Caco-2 (cell line): ENCODE measurements at regions not wholly inside any gene's neighbourhood (a gene's known extent, or its start where the extent isn't known, plus 50 kb on each side); places are given as distances from the start of the nearest gene placed in this dataset.

Experiments
- BruUV-seq: library from RNA; stranded (reverse); fragments of 400-500 nt; replicated peaks from 2 replicates; lab custom pipeline; 2021; lab: Mats Ljungman, UMichigan
- CTCF ChIA-PET: fragments of 300-600 bp; sonication (Branson Sonifier 250); formaldehyde crosslinking; loops from one replicate; lab custom pipeline; 2022; ENCODE audit warnings: antibody characterized with exemption; lab: Charles Lee
- POLR2A ChIA-PET: fragments of 300-600 bp; sonication (Branson Sonifier 250); formaldehyde crosslinking; loops from one replicate; lab custom pipeline; 2022; ENCODE audit warnings: antibody characterized with exemption; lab: Charles Lee
- DNase-seq, 2 experiments: peaks; one replicate each; pipeline versions ENCODE4 v3.0.0 to v3.0.0-alpha.2; 2020 to 2022
- H3K27me3 ChIP-seq: replicated peaks from 2 replicates; pipeline ENCODE4 v1.6.0; 2011; ENCODE audit warnings: low read length; ENCODE audit not compliant: control insufficient read depth, insufficient read depth
- H3K36me3 ChIP-seq: 2 replicates; pipeline ENCODE4 v1.5.1; 2011; ENCODE audit warnings: low read length; ENCODE audit not compliant: control insufficient read depth, insufficient read depth
- H3K4me1 ChIP-seq: fragments of 250-450 bp; sonication (Bioruptor Pico); 2 replicates; pipeline ENCODE4 v1.5.1; 2020; ENCODE audit warnings: mild to moderate bottlenecking
- H3K4me3 ChIP-seq: 2 replicates; pipeline ENCODE4 v1.5.1; 2011; ENCODE audit warnings: low read depth, mild to moderate bottlenecking, control low read depth, low read length
- H3K9me3 ChIP-seq: fragments of 250-450 bp; sonication (Bioruptor Pico); 2 replicates; pipeline ENCODE4 v1.5.1; 2020; ENCODE audit warnings: mild to moderate bottlenecking, moderate library complexity
- H3K27ac Mint-ChIP-seq: one replicate; pipeline ENCODE4 v1.8.0; 2022; ENCODE audit warnings: mixed read lengths; ENCODE audit not compliant: unreplicated experiment
- H3K27me3 Mint-ChIP-seq: one replicate; pipeline ENCODE4 v1.8.0; 2022; ENCODE audit warnings: mixed read lengths; ENCODE audit not compliant: insufficient read depth, unreplicated experiment
- H3K36me3 Mint-ChIP-seq: one replicate; pipeline ENCODE4 v1.8.0; 2022; ENCODE audit warnings: mild to moderate bottlenecking, mixed read lengths; ENCODE audit not compliant: insufficient read depth, unreplicated experiment
- H3K4me1 Mint-ChIP-seq: one replicate; pipeline ENCODE4 v1.8.0; 2022; ENCODE audit warnings: low read depth, mixed read lengths; ENCODE audit not compliant: unreplicated experiment
- H3K4me3 Mint-ChIP-seq: one replicate; pipeline ENCODE4 v1.8.0; 2022; ENCODE audit warnings: mild to moderate bottlenecking, moderate library complexity, mixed read lengths; ENCODE audit not compliant: unreplicated experiment
- H3K9me3 Mint-ChIP-seq: one replicate; pipeline ENCODE4 v1.8.0; 2022; ENCODE audit warnings: mixed read lengths; ENCODE audit not compliant: unreplicated experiment
- intact Hi-C: fragments of 100-400 bp; cut with micrococcal nuclease; formaldehyde crosslinking; loops from one replicate; pipeline ENCODE4 v1.10.0; 2022; ENCODE audit not compliant: unreplicated experiment
- TF ChIP-seq, protein P1 (sequence below), 2 experiments: fragments of 200-600 bp in 1 of 2; IDR thresholded peaks; 1 replicate in 1 of 2; 2 replicates in 1 of 2; pipeline versions ENCODE4 v1.5.1 to v1.8.0; 2011 to 2022; ENCODE audit warnings: antibody characterized with exemption in 1 of 2, control low read depth in 1 of 2, inconsistent platforms in 1 of 2, low read depth in 1 of 2, low read length in 1 of 2, mild to moderate bottlenecking in 1 of 2, moderate library complexity in 1 of 2; ENCODE audit not compliant: insufficient read depth in 1 of 2, severe bottlenecking in 1 of 2, unreplicated experiment in 1 of 2

GRCh38 chr2:120526997-120527945 is 181.3 kb downstream of the INHBB start:
- BruUV-seq, result no TSS peak
- CTCF ChIA-PET, result no interaction called here

DNA sequence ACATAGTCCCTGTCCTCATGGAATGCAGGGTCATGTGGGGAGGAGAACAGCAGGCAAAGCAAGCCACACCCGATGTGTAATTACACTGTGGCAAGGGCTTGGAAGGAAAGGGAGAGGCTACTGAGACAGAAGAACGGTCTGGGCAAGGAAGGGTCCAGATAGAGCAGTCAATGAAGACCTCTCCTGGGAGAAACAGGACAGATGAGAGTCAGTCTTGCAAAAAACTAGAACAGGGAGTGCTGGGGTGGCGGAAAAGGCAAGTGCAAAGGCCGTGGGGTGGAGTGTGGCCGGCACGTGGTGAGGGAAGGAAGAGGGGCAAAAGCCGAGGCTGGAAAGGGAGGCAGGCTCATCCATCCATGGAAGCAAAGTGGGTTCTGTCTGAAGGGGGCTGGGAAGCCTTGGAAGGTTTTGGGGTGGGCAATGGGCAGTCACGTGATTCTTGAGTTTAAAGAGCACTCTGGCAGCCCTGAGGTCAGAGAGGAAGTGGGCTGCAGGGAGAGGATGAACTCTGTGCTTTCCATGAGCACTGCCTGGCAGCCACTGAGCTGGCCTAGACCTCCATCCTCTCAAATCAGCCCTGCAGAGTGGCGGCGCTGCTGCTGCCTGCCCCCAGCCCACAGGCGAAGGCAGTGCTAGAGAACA is 182.2 kb downstream of the INHBB start:
- ChIA-PET POLR2A (no interaction called here), CTCF (no interaction called here)
- H3K27me3 Mint-ChIP-seq, result no peaks in the 10 kb centered on the region

More at GRCh38 chr2:120526997-120527945, 181.3 kb downstream of the INHBB start:
- POLR2A ChIA-PET, result no interaction called here
- DNase-seq, result no peak
- TF ChIP-seq, protein P1, sequence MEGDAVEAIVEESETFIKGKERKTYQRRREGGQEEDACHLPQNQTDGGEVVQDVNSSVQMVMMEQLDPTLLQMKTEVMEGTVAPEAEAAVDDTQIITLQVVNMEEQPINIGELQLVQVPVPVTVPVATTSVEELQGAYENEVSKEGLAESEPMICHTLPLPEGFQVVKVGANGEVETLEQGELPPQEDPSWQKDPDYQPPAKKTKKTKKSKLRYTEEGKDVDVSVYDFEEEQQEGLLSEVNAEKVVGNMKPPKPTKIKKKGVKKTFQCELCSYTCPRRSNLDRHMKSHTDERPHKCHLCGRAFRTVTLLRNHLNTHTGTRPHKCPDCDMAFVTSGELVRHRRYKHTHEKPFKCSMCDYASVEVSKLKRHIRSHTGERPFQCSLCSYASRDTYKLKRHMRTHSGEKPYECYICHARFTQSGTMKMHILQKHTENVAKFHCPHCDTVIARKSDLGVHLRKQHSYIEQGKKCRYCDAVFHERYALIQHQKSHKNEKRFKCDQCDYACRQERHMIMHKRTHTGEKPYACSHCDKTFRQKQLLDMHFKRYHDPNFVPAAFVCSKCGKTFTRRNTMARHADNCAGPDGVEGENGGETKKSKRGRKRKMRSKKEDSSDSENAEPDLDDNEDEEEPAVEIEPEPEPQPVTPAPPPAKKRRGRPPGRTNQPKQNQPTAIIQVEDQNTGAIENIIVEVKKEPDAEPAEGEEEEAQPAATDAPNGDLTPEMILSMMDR (IDR thresholded peaks at IDR 0.05; ENCODE audit: insufficient read depth in 1 of 2, low read depth in 1 of 2, low read length in 1 of 2, severe bottlenecking in 1 of 2, unreplicated experiment in 1 of 2), result no peak
- Mint-ChIP-seq H3K4me1 (peaks cover 6% of the 10 kb centered on the region), H3K36me3 (no peaks in the 10 kb centered on the region), H3K27ac (no peak overlapping the region), H3K9me3 (no peaks in the 10 kb centered on the region), H3K27me3 (no peaks in the 10 kb centered on the region), H3K4me3 (no peak overlapping the region)
- H3K27me3 ChIP-seq, result no peaks in the 10 kb centered on the region
- intact Hi-C loops, result no loop called here
- H3K9me3 ChIP-seq, result no peaks in the 10 kb centered on the region
- no peaks in the 10 kb centered on the region for H3K4me1 ChIP-seq
- no peaks in the 10 kb centered on the region for H3K36me3 ChIP-seq
- H3K4me3 ChIP-seq, result no peak overlapping the region

DNA sequence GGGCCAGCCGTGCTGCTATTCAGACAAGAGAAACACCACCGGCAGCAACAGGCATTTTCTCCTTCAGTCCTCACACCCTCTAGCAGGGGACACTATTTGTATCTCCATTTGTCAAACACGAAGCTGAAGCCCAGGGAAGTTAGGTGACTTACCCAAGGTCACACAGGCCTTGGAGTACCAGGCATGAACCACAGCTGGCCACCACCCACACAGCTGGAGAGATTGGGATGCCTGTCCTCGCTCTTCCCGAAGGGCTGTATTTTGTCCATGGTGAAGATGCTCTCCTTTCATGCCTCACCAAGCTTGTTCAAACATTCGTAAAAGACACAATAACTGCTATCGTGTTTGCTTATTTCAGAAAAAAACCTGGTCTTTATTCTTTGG is 182.7 kb downstream of the INHBB start:
- no peaks in the 10 kb centered on the region for H3K9me3 Mint-ChIP-seq
- Histone ChIP-seq H3K9me3 (no peaks in the 10 kb centered on the region), H3K36me3 (no peaks in the 10 kb centered on the region), H3K27me3 (no peaks in the 10 kb centered on the region), H3K4me3 (no peak overlapping the region), H3K4me1 (no peaks in the 10 kb centered on the region)
- no TSS peak for BruUV-seq
- ChIA-PET CTCF (no interaction called here), POLR2A (no interaction called here)
- intact Hi-C loops, result no loop called here
- TF ChIP-seq, protein P1 (IDR thresholded peaks at IDR 0.05; ENCODE audit: insufficient read depth in 1 of 2, low read depth in 1 of 2, low read length in 1 of 2, severe bottlenecking in 1 of 2, unreplicated experiment in 1 of 2), result no peak
- no peak for DNase-seq
- no peaks in the 10 kb centered on the region for H3K27me3 Mint-ChIP-seq
- H3K27ac Mint-ChIP-seq, result no peak overlapping the region
- peaks cover 6% of the 10 kb centered on the region for H3K4me1 Mint-ChIP-seq
- no peak overlapping the region for H3K4me3 Mint-ChIP-seq
- H3K36me3 Mint-ChIP-seq, result no peaks in the 10 kb centered on the region

More for the DNA sequence above, 182.2 kb downstream of the INHBB start:
- Mint-ChIP-seq H3K4me1 (peaks cover 6% of the 10 kb centered on the region), H3K4me3 (no peak overlapping the region), H3K27ac (no peak overlapping the region), H3K36me3 (no peaks in the 10 kb centered on the region), H3K9me3 (no peaks in the 10 kb centered on the region)
- Histone ChIP-seq H3K36me3 (no peaks in the 10 kb centered on the region), H3K4me3 (no peak overlapping the region), H3K4me1 (no peaks in the 10 kb centered on the region), H3K27me3 (no peaks in the 10 kb centered on the region), H3K9me3 (no peaks in the 10 kb centered on the region)
- TF ChIP-seq, protein P1 (IDR thresholded peaks at IDR 0.05; ENCODE audit: insufficient read depth in 1 of 2, low read depth in 1 of 2, low read length in 1 of 2, severe bottlenecking in 1 of 2, unreplicated experiment in 1 of 2), result no peak
- intact Hi-C loops, result no loop called here
- DNase-seq, result no peak
- no TSS peak for BruUV-seq
